ENCODE measurements at regions not wholly inside any gene's neighbourhood (a gene's known extent, or its start where the extent isn't known, plus 50 kb on each side); places are given as distances from the start of the nearest gene placed in this dataset.
"Not testable (repeated sequence)": the region's sequence is repeated elsewhere in the genome, so short reads cannot be mapped to it uniquely, and the experiment has no call there.

GRCh38 chr7:25672496-25672895, 444.2 kb upstream of the NPVF start:
- DNase-seq, result no peak

DNA sequence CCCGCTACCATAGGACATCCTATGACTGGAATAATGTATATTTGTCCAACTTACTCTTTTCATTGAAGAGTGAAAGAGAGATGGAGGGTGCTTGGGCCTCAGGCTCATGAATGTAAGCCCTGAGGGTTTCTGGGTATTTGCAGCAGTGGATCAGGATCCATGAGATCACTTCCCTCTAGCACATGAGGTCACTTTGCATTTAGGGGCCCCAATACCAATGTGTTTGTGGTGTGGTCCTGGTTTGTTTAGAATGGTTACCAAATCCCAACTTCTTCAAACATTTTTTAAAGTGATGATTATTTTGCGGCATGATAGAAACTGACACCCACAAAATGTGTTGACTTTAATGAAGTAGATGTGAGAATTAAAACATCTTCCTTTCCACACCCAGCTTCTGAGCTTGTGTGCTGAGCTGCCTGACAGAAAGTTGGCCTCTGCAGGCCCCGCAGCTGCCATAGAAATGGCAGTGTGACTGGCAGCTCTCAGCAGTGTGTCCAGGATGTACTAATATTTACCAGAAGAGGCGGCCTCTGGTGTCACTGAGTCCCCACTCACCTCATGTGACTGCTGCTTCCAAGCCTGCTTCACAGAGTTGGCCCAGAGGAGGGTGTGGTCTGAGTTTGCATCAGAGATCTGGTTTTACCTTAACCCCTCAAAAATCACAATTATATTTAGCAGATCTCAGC, 447.6 kb upstream of the NPVF start:
- DNase-seq, result no peak

GRCh38 chr7:25677595-25677994, 449.3 kb upstream of the NPVF start:
- no peak for DNase-seq

DNA sequence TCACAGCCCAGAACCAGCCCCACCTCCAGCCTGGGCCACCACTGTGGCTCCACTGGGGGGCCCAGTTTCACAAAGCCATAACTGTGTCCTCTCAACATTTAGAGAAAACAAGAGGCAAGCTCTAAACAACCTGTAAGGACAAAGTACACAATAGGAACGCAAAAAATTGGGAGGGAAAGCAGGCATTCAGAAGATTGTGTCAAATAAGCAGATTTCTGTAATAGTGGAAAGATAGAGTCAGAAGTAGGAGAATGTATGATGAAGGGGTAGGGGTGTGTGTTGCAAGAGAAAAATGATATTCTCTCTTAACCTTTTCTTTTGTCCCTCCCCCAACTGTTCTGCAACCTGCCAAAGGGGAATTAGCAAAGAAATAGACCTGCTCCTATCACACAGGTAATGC, 449.9 kb upstream of the NPVF start:
- DNase-seq, result no peak

DNA sequence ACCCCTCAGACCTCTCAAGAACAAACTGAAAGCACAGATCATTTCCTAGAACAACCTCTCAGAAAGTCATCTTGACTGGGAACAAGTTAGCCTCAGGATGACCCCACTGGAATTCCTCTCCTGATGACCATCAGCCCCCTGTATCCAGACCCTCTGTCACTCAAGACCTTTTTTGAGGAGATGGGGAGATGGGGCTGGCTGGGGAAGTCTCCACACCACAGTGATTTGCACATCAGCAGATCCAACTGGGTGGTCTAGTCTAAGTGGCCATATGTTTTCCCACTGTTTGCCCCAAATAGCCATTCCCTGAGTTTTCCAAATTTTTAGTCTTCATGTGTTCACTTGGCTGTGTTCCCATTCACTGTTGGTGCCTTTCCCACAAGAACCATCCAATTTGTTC, 452.4 kb upstream of the NPVF start:
- DNase-seq, result no peak

DNA sequence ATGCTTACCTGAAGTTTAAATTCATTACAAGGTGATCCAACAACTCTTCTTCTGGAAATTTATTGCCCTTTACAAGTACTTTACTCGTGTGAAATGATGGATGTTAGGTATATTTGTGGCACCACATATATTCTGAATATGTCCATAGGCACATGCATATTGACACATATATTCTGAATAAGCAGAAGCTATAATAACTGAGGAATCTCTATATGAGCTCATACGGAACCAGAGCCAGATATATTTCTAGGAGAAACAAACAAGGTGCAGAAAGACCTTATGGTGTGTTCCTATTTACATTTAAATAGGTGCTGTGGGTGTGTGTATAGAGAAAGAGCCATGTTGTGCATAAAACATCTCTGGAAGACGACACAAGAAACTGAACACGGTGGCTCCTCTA, 456.1 kb upstream of the NPVF start:
- DNase-seq, result no peak

GRCh38 chr7:25686493-25686892, 458.2 kb upstream of the NPVF start:
- DNase-seq, result no peak

DNA sequence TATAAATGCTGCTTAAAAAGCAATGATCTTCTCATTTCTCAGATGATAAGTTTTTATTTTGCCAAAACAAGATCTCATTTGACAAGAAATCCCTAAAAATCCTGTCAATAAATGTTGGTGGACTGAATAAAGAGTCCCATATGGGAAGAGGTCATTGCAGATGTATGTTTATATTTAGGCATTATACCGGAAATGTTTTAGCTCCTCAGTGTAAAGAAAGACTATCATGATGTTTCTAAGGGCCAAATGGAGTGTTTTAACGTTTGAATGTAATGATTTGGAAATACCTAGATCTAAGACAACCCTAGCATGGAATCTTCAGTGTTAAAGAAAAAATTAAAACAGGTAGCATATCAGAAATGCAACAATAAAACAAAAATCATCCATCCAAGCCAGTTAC, 457.8 kb upstream of the NFE2L3 start:
- DNase-seq, result no peak

DNA sequence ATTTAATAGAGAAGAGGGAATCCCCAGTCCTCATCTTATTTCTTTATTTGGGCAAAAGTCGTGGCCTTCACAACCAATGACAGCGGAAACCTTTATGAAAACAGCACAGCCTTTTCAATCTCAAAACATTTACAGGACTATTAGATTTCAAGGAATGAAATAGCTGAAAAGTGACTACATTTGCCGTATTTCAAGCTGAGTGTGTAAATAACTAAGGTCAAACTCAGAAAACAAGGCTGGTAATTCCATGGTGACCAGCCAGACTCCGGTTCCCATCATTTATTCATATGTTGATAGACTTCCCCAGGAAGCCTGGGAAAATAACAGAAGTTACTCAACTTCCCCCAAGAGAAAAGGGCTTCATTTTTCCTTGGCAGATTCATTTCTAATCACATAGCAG, 457.3 kb upstream of the NFE2L3 start:
- no peak for DNase-seq

DNA sequence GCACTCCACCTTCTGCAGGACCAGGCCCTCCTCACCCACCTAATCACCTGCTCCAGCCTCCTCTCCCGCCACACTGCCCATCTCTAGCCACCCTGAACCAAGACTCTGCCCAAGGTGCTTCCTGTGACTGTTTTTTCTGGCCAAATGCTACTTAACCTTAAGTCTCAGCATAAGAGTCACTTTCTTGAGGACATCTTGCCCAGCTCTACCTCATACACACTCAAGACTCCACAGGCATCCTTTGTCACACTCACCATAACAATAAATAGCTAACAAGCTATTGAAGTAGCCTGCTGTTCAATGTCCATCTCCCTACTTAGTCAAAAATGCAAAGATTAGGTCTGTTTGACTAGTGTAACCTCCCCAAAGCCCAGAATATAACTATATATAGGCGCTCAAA, 455.4 kb upstream of the NFE2L3 start:
- no peak for DNase-seq

- DNase-seq, result no peak
These were observed 453.4 kb upstream of the NFE2L3 start for GRCh38 chr7:25698451-25699113.

DNA sequence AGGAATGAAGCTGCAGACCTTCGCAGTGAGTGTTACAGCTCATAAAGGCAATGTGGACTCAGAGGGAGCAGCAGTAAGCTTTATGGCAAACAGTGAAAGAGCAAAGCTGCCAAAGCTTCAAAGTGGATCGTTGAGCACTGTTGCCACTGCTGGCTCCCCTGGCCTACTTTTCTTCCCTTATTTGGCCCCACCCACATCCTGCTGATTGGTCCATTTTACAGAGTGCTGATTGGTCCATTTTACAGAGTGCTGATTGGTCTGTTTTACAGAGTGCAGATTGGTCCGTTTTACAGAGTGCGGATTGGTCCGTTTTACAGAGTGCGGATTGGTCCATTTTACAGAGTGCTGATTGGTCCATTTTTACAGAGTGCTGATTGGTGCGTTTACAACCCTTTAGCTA, 451.9 kb upstream of the NFE2L3 start:
- DNase-seq, result not testable (repeated sequence)

DNA sequence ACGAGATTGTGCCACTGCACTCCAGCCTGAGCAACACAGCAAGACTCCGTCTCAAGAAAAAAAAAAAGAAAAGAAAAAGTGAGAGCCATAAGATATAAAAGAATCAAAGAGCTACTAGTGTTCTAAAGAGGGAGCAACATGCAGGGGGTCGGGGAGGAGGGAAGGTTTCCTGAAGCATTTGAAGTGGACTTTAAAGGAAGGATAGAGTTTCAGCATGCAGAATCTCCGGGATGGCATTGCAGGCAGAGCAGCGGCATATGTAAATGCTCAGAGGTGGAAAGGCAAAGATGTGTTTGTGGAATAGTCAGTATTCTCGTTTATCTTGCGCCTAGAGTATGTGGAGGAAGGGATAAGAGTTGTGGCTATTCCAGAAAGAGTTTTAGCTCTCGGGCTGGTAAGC, 447.6 kb upstream of the NFE2L3 start:
- DNase-seq, result no peak

DNA sequence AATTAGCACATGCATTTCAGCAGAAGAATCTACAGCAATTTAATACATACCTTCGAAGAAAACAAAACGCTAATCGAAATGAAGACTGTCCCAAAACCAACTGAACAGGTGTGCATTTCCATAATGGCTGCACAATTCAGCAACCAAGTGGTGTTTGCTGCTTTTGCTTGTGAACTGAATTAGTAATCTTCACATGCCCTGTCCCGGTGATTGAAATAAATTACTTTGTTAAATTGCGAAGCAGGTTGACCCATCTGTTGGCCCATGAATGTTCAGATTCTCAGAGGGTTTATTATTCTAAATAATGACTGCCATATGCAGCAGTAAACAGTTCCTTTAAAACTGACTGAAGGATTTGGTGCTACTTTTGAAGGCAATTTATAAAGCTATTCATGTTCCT, 445.2 kb upstream of the NFE2L3 start:
- no peak for DNase-seq

DNA sequence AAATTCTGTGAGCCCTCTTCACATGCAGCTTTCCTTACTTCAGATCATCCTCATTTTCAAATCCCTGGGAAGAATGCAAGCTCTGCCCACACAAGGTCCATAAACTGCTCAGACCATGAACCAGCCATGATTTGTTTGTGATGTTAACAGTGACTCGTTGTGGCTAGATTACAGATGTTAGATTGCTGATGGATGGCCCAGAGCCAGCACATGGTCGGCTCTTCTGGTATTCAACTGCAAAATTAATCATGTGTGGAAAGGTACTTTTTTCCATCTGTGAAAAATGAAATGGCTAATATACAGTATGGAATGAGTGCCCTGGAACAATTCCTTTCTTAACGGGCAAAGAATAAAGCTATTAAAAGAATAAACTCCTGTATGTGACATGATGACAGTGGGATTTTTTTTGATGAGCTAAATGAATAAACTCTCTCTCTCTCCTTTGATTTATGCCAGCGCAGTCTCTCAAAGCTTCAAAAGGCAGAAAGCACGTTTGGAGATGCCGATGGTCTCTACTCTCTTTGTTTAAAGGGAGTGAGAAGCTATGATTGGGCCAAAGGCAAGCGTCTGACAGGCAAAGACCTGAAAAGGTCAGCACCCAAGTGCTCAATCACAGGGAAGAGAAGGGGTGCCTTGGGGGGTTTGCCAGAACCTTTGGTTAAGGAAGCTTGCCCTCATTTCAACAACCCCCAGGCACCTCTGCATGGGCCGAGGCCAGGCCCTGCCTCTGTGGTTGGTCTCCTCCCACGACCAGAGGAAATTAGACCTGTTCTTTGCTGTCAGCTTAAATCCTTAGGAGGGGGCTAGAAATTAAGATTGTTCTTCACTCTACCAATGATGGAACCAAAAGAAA, 444.0 kb upstream of the NFE2L3 start:
- no peak for DNase-seq

- DNase-seq, result no peak
These were observed 441.0 kb upstream of the NFE2L3 start for GRCh38 chr7:25710959-25711358.

GRCh38 chr7:25711940-25712339, 440.1 kb upstream of the NFE2L3 start:
- DNase-seq, result no peak

DNA sequence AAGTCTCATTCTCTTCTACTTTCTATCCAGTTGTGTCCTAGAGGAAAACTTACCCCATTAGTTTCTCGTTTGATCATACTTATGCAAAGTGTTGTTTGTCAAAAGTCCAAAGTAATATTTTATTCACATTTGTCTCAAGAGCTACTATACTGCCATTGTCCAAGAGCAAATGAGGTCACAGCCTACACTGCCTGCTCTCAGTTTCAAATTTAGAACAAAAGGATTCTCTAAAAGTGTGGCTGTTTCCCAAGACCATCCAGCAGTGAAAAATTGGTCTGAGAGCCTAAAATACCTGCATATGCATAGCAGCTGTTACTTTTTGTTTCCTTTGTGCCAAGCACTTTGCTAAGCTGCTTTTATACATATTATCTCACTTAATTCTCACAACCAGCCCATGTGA, 439.5 kb upstream of the NFE2L3 start:
- no peak for DNase-seq

GRCh38 chr7:25714013-25714412, 438.0 kb upstream of the NFE2L3 start:
- DNase-seq, result no peak

GRCh38 chr7:25716421-25716820, 435.6 kb upstream of the NFE2L3 start:
- no peak for DNase-seq

DNA sequence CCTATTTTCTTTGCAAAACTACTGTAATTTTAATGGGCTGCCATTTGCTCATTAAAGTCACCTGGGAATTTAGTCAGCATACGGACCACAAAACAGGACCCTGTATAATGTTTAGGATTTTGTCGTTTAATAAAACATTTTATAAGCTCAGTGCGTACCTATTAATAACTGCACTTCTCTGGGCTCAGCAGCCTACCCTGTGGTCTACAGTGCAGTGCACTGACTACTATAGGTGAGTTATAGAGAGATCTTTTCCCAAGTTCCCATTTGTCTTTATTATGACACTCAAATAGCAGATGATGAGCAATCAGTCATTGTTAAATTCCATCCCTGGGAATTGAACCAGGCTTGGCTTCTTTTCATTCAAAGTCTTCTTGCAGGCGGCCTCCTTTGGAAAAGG, 433.4 kb upstream of the NFE2L3 start:
- no peak for DNase-seq

- no peak for DNase-seq
These were observed 432.7 kb upstream of the NFE2L3 start for GRCh38 chr7:25719190-25719896.

GRCh38 chr7:25720427-25720826, 431.6 kb upstream of the NFE2L3 start:
- DNase-seq, result no peak
